ENCODE measurements at regions not wholly inside any gene's neighbourhood (a gene's known extent, or its start where the extent isn't known, plus 50 kb on each side); places are given as distances from the start of the nearest gene placed in this dataset.

- TF ChIP-seq CTCF (conservative IDR thresholded peaks at IDR 0.05; ENCODE audit: low read length) (no peak), EZH2phosphoT487 (IDR thresholded peaks at IDR 0.05; ENCODE audit: borderline replicate concordance, low read depth, low read length) (no peak)
Observed at GRCh38 chr5:119741691-119742090, 112.3 kb downstream of the FAM170A start.

Measured in OCI-LY7 (cell line).